PC-3 (cell line): ENCODE measurements at regions not wholly inside any gene's neighbourhood (a gene's known extent, or its start where the extent isn't known, plus 50 kb on each side); places are given as distances from the start of the nearest gene placed in this dataset.
"Not testable (repeated sequence)": the region's sequence is repeated elsewhere in the genome, so short reads cannot be mapped to it uniquely, and the experiment has no call there.

Experiments
- CTCF ChIP-seq: fragments of 300-600 bp; sonication (generic); conservative IDR thresholded peaks from 2 replicates; pipeline ENCODE4 v1.5.1; 2017; ENCODE audit warnings: antibody characterized with exemption, low read depth, mild to moderate bottlenecking, low read length
- EZH2 ChIP-seq: fragments of 300-600 bp; sonication (generic); IDR thresholded peaks from one replicate; pipeline ENCODE4 v1.6.1; 2017; ENCODE audit warnings: antibody characterized with exemption, mild to moderate bottlenecking, low read length; ENCODE audit not compliant: unreplicated experiment

- TF ChIP-seq CTCF, EZH2: not testable (repeated sequence)
Observed at GRCh38 chr2:38137958-38138357, 62.0 kb upstream of the CYP1B1 start.
